HCT116 (cell line): ENCODE measurements at regions not wholly inside any gene's neighbourhood (a gene's known extent, or its start where the extent isn't known, plus 50 kb on each side); places are given as distances from the start of the nearest gene placed in this dataset.
A peak's percentile ranks its signal among the peaks of the same experiment; 100 is the strongest.

Experiments
- ATAC-seq: fragments of 200-7000 bp; cut with Tn5 transposase; 2 replicates; pipeline ENCODE4 v1.9.1; 2020; ENCODE audit warnings: mild to moderate bottlenecking, moderate library complexity
- BruUV-seq: library from RNA; stranded (reverse); fragments of 400-500 nt; replicated peaks from 2 replicates; lab custom pipeline; 2021; lab: Mats Ljungman, UMichigan
- CTCF ChIA-PET: fragments of 300-600 bp; sonication (Branson Sonifier 250); formaldehyde crosslinking; loops from one replicate; lab custom pipeline; 2021; ENCODE audit warnings: antibody characterized with exemption; lab: Charles Lee
- POLR2A ChIA-PET: fragments of 300-600, 350-600 bp; sonication (Branson Sonifier 250); formaldehyde crosslinking; loops from one replicate; lab custom pipeline; 2021; ENCODE audit warnings: antibody characterized with exemption; lab: Charles Lee
- RAD21 ChIA-PET, 2 experiments: fragments of 300-600 bp; sonication (Branson Sonifier 250); formaldehyde crosslinking; loops; one replicate each; lab custom pipeline; 2023; ENCODE audit warnings: low total read pairs in 2 of 2; ENCODE audit not compliant: uncharacterized antibody in 2 of 2, unreplicated experiment in 2 of 2, low non-redundant PET in 1 of 2; lab: Charles Lee
- DNase-seq: peaks from one replicate; pipeline ENCODE4 v3.0.0-alpha.2; 2010; ENCODE audit warnings: low read depth, low spot score
- H2AFZ ChIP-seq: fragments of 200-600 bp; shearing (Covaris generic), sonication (generic); 2 replicates; pipeline ENCODE4 v1.6.1; 2017; ENCODE audit warnings: low read depth, mixed run types, mixed read lengths, antibody characterized with exemption, low read length; ENCODE audit not compliant: poor library complexity, severe bottlenecking
- H3K27ac ChIP-seq: 2 replicates; pipeline ENCODE4 v1.5.1; 2012; ENCODE audit warnings: low read depth, low read length
- H3K27me3 ChIP-seq: fragments of 200-600 bp; sonication (generic); 2 replicates; pipeline ENCODE4 v1.6.1; 2016; ENCODE audit warnings: mixed run types, low read length, mixed read lengths; ENCODE audit not compliant: insufficient read depth
- H3K36me3 ChIP-seq, 2 experiments: fragments of 200-500 bp in 1 of 2; fragments of 200-600 bp in 1 of 2; sonication (Bioruptor generic) in 1 of 2; sonication (generic) in 1 of 2; 2 replicates each; pipeline versions ENCODE4 v1.5.1 to v1.6.1; 2014 to 2016; ENCODE audit warnings: low read length in 2 of 2, inconsistent platforms in 1 of 2, mixed read lengths in 1 of 2, mixed run types in 1 of 2; ENCODE audit not compliant: insufficient read depth in 2 of 2, control insufficient read depth in 1 of 2
- H3K4me1 ChIP-seq, 2 experiments: fragments of 200-600 bp in 1 of 2; sonication (generic) in 1 of 2; 2 replicates each; pipeline versions ENCODE4 v1.5.1 to v1.6.1; 2012 to 2017; ENCODE audit warnings: low read length in 2 of 2, inconsistent platforms in 1 of 2, mild to moderate bottlenecking in 1 of 2, mixed read lengths in 1 of 2, mixed run types in 1 of 2, moderate library complexity in 1 of 2; ENCODE audit not compliant: insufficient read depth in 2 of 2, control insufficient read depth in 1 of 2
- H3K4me2 ChIP-seq: fragments of 200-600 bp; sonication (generic); 2 replicates; pipeline ENCODE4 v1.6.1; 2017; ENCODE audit warnings: mixed run types, low read length, mixed read lengths
- H3K4me3 ChIP-seq, 2 experiments: fragments of 200-600 bp in 1 of 2; sonication (generic) in 1 of 2; replicated peaks in 1 of 2; 2 replicates each; pipeline ENCODE4 v1.5.1; 2011 to 2016; ENCODE audit warnings: low read length in 2 of 2, control low read depth in 1 of 2, low read depth in 1 of 2, mild to moderate bottlenecking in 1 of 2, mixed read lengths in 1 of 2, mixed run types in 1 of 2
- H3K79me2 ChIP-seq: fragments of 200-600 bp; sonication (generic); 2 replicates; pipeline ENCODE4 v1.6.1; 2017; ENCODE audit warnings: mild to moderate bottlenecking, mixed run types, low read length, moderate library complexity, mixed read lengths; ENCODE audit not compliant: insufficient read depth
- H3K9ac ChIP-seq: fragments of 200-600 bp; sonication (generic); 2 replicates; pipeline ENCODE4 v1.6.1; 2016; ENCODE audit warnings: low read length, mixed read lengths
- H3K9me2 ChIP-seq: fragments of 200-600 bp; sonication (generic), shearing (Covaris generic); 2 replicates; pipeline ENCODE4 v1.6.1; 2017; ENCODE audit warnings: mixed run types, mild to moderate bottlenecking, moderate library complexity; ENCODE audit not compliant: insufficient read depth
- H3K9me3 ChIP-seq, 2 experiments: fragments of 200-500 bp in 1 of 2; fragments of 200-600 bp in 1 of 2; sonication (Bioruptor generic) in 1 of 2; sonication (generic) in 1 of 2; 2 replicates each; pipeline ENCODE4 v1.6.1; 2014 to 2017; ENCODE audit warnings: low read length in 2 of 2, mixed read lengths in 2 of 2, inconsistent platforms in 1 of 2, low read depth in 1 of 2, mild to moderate bottlenecking in 1 of 2, mixed run types in 1 of 2, moderate library complexity in 1 of 2; ENCODE audit not compliant: control insufficient read depth in 1 of 2, insufficient read depth in 1 of 2
- H4K20me1 ChIP-seq: fragments of 200-600 bp; sonication (generic), shearing (Covaris generic); 2 replicates; pipeline ENCODE4 v1.6.1; 2017; ENCODE audit warnings: mixed run types, mild to moderate bottlenecking, moderate library complexity; ENCODE audit not compliant: insufficient read depth
- EGR1 ChIP-seq: IDR thresholded peaks from 2 replicates; pipeline ENCODE4 v1.6.1; 2012; ENCODE audit warnings: low read depth
- ELF1 ChIP-seq: IDR thresholded peaks from 2 replicates; pipeline ENCODE4 v1.6.1; 2012; ENCODE audit warnings: low read depth, borderline replicate concordance
- EZH2 ChIP-seq: fragments of 200-600 bp; sonication (generic); IDR thresholded peaks from 2 replicates; pipeline ENCODE4 v1.6.1; 2017; ENCODE audit warnings: antibody characterized with exemption, mixed run types
- EZH2phosphoT487 ChIP-seq: fragments of 200-600 bp; IDR thresholded peaks from 2 replicates; pipeline ENCODE4 v1.6.1; 2018; ENCODE audit warnings: antibody characterized with exemption, borderline replicate concordance
- FOSL1 ChIP-seq: IDR thresholded peaks from 2 replicates; pipeline ENCODE4 v1.6.1; 2012; ENCODE audit warnings: low read depth
- POLR2A ChIP-seq: IDR thresholded peaks from 2 replicates; pipeline ENCODE4 v1.7.0; 2011; ENCODE audit warnings: borderline replicate concordance; ENCODE audit not compliant: insufficient read depth, insufficient read length; ENCODE audit errors: extremely low read depth
- POLR2AphosphoS5 ChIP-seq: IDR thresholded peaks from 2 replicates; pipeline ENCODE4 v1.6.1; 2011; ENCODE audit warnings: mild to moderate bottlenecking, low read depth, low read length, moderate library complexity
- SP1 ChIP-seq: IDR thresholded peaks from 2 replicates; pipeline ENCODE4 v1.6.1; 2012; ENCODE audit warnings: low read depth
- SRF ChIP-seq: IDR thresholded peaks from 2 replicates; pipeline ENCODE4 v1.6.1; 2012; ENCODE audit warnings: low read depth
- TCF7L2 ChIP-seq: IDR thresholded peaks from 2 replicates; pipeline ENCODE4 v1.7.0; 2011; ENCODE audit warnings: borderline replicate concordance, inconsistent platforms; ENCODE audit not compliant: insufficient read depth, insufficient read length; ENCODE audit errors: extremely low read depth
- ZFX ChIP-seq: fragments of 450-650 bp; IDR thresholded peaks from 2 replicates; pipeline ENCODE4 v1.6.1; 2017
- ZNF274 ChIP-seq: fragments of 200-500 bp; sonication (Bioruptor generic); IDR thresholded peaks from 2 replicates; pipeline ENCODE4 v1.6.1; 2014; ENCODE audit warnings: mild to moderate bottlenecking, low read depth, low read length, inconsistent platforms
- intact Hi-C: fragments of 100-400 bp; cut with micrococcal nuclease; formaldehyde crosslinking; loops from 2 replicates; pipeline ENCODE4 v1.10.0; 2022
- TF ChIP-seq, protein P1 (sequence below): IDR thresholded peaks from 2 replicates; pipeline ENCODE4 v1.6.1; 2012
- TF ChIP-seq, protein P2 (sequence below): IDR thresholded peaks from 2 replicates; pipeline ENCODE4 v1.6.1; 2011; ENCODE audit warnings: mild to moderate bottlenecking, low read length, moderate library complexity; ENCODE audit not compliant: insufficient replicate concordance; ENCODE audit errors: extremely low read depth

DNA sequence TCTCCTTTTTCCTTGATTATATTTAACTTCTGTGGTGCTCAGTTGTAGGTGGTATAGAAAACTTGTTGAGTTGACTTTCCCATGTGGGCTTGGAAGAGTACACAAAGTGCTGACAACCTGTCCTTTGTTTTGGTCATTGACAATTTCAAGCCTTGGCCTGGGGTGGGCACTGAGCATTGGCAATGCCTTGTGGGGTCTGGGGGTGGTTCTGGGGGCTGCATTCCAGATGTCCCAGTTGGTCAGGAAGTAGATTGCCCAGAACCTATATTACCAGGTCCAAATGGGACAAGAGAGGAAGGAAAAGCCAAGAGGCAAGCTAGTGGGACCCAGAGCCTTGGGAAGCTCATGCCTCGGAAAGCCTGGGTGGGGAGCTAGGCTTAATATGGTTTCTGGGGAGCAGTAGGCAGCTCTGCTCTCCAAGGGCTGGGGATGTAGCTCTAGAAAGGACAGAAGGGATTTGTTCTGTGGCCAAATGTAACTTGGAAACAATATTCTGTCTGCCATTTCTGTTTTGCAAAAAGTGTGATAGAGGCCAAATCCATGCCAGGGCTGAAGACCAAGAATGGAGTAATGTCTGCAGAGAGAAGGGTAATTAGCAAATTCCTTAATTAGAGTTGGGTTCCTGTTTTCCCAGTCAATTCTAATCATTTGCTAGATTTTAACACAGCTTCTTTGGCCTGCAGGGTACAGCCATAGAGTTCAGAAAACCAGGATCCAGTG is 87.4 kb downstream of the SLC4A3 start:
- DNase-seq: no peak
- intact Hi-C loops: no loop called here
- no peak for ATAC-seq
- H3K4me3 ChIP-seq: no peak overlapping the region
- TF ChIP-seq ELF1: no peak
- TF ChIP-seq TCF7L2: no peak
- TF ChIP-seq EZH2: no peak
- TF ChIP-seq POLR2AphosphoS5: no peak
- TF ChIP-seq SP1: no peak
- no peak for TF ChIP-seq EGR1
- TF ChIP-seq, protein P1, sequence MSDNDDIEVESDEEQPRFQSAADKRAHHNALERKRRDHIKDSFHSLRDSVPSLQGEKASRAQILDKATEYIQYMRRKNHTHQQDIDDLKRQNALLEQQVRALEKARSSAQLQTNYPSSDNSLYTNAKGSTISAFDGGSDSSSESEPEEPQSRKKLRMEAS: no peak
- TF ChIP-seq ZFX: no peak
- no peak for TF ChIP-seq EZH2phosphoT487
- TF ChIP-seq POLR2A: no peak
- no peak for TF ChIP-seq SRF
- no peak for TF ChIP-seq FOSL1
- TF ChIP-seq ZNF274: no peak
- TF ChIP-seq, protein P2, sequence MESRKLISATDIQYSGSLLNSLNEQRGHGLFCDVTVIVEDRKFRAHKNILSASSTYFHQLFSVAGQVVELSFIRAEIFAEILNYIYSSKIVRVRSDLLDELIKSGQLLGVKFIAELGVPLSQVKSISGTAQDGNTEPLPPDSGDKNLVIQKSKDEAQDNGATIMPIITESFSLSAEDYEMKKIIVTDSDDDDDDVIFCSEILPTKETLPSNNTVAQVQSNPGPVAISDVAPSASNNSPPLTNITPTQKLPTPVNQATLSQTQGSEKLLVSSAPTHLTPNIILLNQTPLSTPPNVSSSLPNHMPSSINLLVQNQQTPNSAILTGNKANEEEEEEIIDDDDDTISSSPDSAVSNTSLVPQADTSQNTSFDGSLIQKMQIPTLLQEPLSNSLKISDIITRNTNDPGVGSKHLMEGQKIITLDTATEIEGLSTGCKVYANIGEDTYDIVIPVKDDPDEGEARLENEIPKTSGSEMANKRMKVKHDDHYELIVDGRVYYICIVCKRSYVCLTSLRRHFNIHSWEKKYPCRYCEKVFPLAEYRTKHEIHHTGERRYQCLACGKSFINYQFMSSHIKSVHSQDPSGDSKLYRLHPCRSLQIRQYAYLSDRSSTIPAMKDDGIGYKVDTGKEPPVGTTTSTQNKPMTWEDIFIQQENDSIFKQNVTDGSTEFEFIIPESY: no peak
- CTCF ChIA-PET: no interaction called here
- POLR2A ChIA-PET: no interaction called here
- RAD21 ChIA-PET: no interaction called here
- H2AFZ ChIP-seq: no peak overlapping the region
- no peaks in the 10 kb centered on the region for H4K20me1 ChIP-seq
- H3K36me3 ChIP-seq: peaks cover 4 to 53% of the 10 kb centered on the region in 2 experiments; a peak in 3 of 4 replicates
- no TSS peak for BruUV-seq
- H3K79me2 ChIP-seq: peaks cover 95% of the 10 kb centered on the region
- H3K27ac ChIP-seq: peak overlapping the region; percentile 25
- H3K9ac ChIP-seq: no peak overlapping the region
- H3K4me2 ChIP-seq: no peak overlapping the region
- H3K9me2 ChIP-seq: no peaks in the 10 kb centered on the region
- peaks cover 0 to 3% of the 10 kb centered on the region in 2 experiments; a peak in 1 of 4 replicates for H3K9me3 ChIP-seq
- H3K27me3 ChIP-seq: no peaks in the 10 kb centered on the region
- H3K4me1 ChIP-seq: peaks cover 10 to 61% of the 10 kb centered on the region in 2 experiments; a peak in 3 of 4 replicates
